OCI-LY7 (cell line): ENCODE measurements at regions not wholly inside any gene's neighbourhood (a gene's known extent, or its start where the extent isn't known, plus 50 kb on each side); places are given as distances from the start of the nearest gene placed in this dataset.

Experiments
- EZH2phosphoT487 ChIP-seq: fragments of 200-600 bp; sonication (generic); IDR thresholded peaks from 2 replicates; pipeline ENCODE4 v1.6.1; 2018; ENCODE audit warnings: low read depth, borderline replicate concordance, mild to moderate bottlenecking, mixed run types, antibody characterized with exemption, low read length, moderate library complexity, mixed read lengths
- TF ChIP-seq, protein P1 (sequence below): fragments of 200-600 bp; sonication (generic); conservative IDR thresholded peaks from 2 replicates; pipeline ENCODE4 v1.5.1; 2014; ENCODE audit warnings: mild to moderate bottlenecking, antibody characterized with exemption, low read length, moderate library complexity, mixed read lengths

DNA sequence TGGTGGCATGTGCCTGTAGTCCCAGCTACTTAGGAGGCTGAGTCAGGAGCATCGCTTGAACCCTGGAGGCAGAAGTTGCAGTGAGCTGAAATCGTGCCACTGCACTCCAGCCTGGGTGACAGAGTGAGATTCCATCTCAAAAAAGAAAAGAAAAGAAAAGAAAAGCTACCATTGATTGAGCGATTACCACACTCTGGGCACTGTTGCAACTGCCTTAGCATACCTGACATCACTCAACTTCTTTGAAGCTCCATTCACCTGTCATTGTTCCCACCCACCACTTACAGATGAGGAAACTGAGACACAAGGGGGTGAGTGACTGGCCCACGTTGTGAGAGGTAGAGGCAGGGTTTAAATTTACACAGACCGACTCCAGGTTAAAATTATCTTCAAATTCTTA is 442.1 kb upstream of the SULF2 start:
- TF ChIP-seq, protein P1, sequence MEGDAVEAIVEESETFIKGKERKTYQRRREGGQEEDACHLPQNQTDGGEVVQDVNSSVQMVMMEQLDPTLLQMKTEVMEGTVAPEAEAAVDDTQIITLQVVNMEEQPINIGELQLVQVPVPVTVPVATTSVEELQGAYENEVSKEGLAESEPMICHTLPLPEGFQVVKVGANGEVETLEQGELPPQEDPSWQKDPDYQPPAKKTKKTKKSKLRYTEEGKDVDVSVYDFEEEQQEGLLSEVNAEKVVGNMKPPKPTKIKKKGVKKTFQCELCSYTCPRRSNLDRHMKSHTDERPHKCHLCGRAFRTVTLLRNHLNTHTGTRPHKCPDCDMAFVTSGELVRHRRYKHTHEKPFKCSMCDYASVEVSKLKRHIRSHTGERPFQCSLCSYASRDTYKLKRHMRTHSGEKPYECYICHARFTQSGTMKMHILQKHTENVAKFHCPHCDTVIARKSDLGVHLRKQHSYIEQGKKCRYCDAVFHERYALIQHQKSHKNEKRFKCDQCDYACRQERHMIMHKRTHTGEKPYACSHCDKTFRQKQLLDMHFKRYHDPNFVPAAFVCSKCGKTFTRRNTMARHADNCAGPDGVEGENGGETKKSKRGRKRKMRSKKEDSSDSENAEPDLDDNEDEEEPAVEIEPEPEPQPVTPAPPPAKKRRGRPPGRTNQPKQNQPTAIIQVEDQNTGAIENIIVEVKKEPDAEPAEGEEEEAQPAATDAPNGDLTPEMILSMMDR = no peak
- TF ChIP-seq EZH2phosphoT487 = no peak
